Stimulated activated CD4-positive, alpha-beta T cell treated with anti-CD3 and anti-CD28 coated beads, Interleukin-2, amount 100 ng/mL, for 24 hours (primary cell): ENCODE measurements at regions not wholly inside any gene's neighbourhood (a gene's known extent, or its start where the extent isn't known, plus 50 kb on each side); places are given as distances from the start of the nearest gene placed in this dataset.
A peak's percentile ranks its signal among the peaks of the same experiment; 100 is the strongest.
"Not testable (repeated sequence)": the region's sequence is repeated elsewhere in the genome, so short reads cannot be mapped to it uniquely, and the experiment has no call there.

Experiments
- DNase-seq, 2 donors: peaks; one replicate each; pipeline ENCODE4 v3.0.0-alpha.2; 2020

DNA sequence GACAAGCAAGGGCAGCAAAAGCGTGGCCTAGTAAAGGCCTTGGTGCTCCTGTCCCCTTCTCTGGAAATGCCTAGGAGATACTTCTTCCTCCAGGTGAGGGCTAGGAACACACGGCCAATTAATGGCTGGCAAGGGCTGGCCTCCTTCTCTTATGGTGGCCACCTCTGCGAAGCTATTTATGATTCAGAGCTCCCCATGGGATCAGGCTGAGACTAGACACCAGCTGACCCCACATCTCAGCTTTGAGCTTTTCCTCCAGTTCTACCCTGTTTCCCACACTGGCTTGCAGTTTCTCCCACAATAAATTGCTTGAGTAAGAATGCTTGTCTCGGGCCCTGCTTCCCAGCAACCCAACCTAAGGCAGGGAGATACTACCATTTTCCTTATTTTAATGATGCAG is 53.7 kb downstream of the CAMK2N1 start:
- DNase-seq, result no peak

DNA sequence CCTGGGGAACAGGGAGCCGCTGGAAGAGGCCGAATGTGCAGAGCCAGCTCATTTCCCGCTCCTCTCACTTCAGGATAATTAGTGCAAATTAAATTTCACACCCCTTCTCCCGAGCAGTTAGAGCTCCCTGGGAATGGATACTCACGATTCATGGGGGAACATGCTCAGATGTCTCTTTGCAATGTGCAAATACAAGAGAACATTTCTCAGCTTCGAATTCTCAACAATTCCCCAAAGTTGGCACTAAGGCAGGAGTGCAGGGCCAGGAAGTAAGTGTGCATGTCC is 54.9 kb downstream of the CAMK2N1 start:
- DNase-seq, result no peak

DNA sequence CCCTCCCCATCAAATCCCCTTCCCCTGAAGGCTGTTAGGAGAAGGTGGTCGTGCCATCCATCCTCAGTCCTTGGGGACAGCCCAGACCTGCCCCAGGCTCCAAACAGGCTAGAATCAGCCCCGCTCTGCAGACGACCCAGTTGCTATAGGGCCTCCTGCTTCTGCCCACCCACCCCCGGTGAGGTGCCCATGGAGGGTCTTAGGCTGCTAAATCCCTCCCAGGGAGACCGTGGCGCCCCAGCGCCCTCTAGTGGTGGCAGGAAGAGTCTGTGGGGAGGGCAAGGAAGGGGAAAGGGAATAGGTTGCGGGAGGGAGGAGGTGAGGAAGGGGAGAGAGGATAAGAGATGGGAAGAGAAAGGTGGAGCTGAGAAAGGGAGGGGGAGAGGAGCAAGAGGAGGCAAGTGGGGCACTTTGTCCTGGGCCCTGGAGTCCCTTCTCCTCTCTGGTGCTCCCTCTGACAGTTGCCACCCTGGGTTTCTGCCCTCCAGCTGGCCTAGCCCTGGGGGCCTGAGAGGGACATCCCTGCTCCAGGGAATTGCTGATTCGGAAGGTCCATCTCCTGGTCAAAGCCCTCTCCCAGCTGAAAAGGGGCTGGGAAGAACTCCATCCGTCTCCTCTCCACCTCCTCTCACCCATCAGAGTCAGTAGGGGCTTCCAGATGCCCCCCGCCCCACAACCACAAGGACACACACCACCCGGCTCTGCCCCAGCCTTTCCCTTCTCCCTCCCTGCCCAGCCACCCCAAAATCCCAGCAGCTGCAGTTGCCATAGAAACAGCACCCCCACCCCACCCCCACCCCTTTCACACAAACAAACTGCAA is 55.4 kb downstream of the CAMK2N1 start:
- DNase-seq, result peak; percentile 59 to 61

GRCh38 chr1:20429296-20429695 is 56.7 kb downstream of the CAMK2N1 start:
- no peak for DNase-seq

DNA sequence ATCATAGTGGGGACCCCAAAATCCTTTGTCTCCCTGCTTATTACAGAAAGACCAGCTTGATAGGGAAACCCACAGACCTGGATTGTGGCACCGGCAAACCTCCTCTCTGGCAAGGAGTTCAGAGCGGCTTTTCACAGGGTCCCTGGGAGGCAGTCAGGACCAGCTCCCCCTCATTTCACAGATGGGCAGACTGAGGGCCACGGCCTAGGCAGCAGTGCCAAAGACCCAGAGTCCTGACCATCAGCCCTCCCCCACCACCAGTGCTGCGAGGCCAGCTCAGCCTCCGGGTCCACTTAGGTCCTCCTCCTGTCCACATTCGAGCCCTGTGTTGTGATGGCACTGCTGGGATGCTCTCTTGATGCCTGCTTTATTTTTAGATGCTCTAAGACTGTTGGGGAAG is 57.2 kb downstream of the CAMK2N1 start:
- DNase-seq, result no peak

- peak in 1 of 2 donors; percentile 15 for DNase-seq
These were observed 59.1 kb downstream of the CAMK2N1 start for GRCh38 chr1:20426923-20427322.

- no peak for DNase-seq
These were observed 59.6 kb downstream of the CAMK2N1 start for GRCh38 chr1:20426371-20426770.

- no peak for DNase-seq
These were observed 60.4 kb downstream of the CAMK2N1 start for GRCh38 chr1:20425622-20426021.

- DNase-seq, result no peak
These were observed 62.7 kb downstream of the CAMK2N1 start for GRCh38 chr1:20423169-20423795.

GRCh38 chr1:20421441-20421840 is 64.6 kb downstream of the CAMK2N1 start:
- DNase-seq, result no peak

DNA sequence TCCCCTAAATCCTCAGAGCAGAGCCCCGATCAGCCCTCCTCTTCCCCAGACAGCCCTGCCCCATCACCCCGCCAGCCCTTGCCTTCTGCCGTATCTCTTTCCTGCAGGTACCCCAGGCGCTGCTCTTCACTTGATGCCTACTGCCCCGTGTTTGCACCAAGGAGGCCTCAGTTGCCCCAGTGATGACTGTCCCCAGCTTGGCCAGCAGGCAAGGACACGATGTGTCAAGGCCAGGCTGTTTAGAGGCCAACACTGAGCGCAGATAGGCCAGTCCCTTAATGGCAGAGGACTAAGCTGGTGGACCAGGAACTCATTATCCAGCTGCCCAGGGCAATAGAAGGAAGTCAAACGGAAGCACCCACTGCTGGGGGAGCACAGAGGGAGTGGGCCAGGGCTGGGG is 68.4 kb downstream of the CAMK2N1 start:
- no peak for DNase-seq

DNA sequence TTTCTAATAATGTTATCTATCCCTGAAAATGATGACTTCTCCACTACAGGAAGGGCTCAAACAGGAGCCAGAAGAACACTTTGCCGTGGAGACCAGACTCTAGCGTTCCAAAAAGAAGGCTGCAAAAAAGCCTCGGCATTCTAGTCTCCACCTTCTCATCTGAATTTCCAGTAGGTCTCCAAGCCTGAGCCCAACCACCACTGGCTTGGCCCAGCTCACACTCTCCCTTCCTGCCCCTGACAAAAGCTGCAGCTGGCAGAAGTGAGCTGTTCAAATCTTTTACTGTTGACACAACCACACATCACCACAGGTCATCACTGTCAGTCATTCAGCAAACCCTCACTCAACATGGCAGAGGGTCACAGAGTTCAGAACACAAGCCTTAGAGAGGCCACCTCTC is 69.3 kb downstream of the CAMK2N1 start:
- no peak for DNase-seq

DNA sequence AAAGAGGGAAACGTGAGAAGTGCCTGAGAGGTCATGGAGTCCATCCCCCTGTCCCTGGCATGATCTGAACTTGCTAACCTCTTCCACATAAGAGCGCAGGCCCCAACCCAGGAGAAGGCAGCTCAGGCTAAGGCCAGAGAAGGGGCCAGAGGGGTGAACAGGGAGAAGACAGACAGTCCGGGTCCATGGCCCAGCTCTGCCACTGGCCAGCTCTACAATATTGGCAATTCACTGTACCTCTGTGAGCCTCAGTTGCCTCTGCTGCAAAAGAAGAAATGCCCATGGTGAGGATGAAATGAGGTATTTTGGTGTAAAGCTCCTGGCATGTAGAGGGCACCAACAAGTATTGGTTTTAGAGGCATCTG is 72.3 kb downstream of the CAMK2N1 start:
- DNase-seq, result no peak

DNA sequence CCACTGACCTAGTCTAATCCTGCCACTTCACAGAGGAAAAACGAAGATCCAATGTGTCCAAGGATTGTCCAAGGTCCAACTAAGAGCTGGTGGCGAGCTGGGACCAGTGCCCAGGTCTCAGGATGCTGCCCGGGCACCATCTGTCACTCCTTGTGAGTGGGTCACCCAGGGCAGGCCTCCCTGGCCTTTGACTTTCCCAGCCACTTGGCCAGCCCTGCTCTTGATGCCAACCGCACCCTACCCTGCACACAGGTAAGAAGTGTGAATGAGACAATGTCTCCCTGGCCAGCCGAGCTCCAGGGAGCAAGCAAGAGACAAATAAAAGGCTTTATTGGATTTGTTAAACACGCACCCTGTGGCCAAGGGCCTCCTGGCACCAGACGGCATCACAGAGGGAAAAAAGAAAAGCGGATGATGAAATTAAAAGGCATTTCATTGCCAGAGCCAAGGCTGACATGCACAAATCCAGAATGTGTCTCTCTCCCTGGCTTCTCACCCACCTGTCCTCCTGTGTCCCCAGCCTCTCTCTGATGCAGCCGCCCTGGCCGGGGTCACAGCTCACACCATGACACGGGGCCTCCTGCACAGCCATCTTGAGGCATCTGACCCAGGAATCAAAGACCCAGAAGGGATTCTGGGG is 72.8 kb downstream of the CAMK2N1 start:
- no peak for DNase-seq

DNA sequence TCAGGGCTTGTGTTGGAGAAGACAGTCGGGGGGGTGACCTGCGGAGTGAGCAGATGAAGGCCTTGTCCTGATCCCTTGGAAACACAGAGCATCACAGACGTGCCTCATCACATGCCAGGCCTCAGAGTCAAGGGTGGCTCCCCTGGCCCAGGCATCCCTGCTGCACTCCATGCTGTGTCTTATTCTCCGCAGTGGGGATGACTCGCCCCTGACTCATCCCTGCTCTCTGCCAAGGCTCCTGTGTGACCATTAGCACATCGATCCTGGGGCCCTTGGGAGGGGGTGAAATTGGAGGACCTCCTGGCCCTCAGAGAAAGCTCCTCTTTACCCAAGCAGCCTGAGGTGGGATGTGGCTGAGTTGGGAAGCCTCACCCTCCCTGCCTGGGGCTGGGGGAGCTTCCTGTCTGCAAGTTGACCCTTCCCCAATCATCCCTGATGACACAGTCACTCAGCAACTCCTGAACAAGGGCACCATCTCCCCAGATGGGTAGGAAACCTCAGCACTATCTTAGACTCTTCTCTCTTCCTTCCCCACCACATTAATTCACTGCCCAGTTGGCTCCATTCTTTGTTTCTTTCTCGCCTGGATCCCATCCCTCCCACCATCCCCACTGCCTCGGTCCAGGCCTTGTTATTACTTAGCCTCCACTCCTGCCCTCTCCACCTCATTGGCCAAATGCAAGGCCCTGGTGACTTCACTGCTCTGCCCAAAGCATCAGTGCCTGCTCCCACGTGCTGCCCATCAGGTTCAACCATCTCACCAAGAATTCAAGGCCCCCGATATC is 74.6 kb downstream of the CAMK2N1 start:
- peak in 1 of 2 donors; percentile 37 for DNase-seq

DNA sequence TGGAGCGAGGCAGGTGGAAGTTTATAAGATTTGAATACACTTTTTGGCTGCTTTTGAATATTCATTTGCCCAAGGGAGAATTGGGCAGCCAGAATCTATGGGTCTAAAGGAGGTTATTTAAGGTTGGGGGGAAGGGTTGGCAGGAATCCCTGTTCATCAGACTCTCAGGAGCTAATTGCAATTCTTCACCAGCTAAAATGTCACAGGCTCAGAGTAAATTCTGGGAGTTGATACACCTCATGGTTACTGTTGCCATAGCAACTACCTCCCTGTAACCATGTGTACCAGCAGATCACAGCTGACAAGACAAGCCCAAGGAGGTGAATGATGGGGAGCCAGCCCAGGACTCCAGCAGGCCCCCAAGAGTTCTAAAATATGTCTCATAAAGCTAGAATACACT is 75.5 kb downstream of the CAMK2N1 start:
- no peak for DNase-seq

DNA sequence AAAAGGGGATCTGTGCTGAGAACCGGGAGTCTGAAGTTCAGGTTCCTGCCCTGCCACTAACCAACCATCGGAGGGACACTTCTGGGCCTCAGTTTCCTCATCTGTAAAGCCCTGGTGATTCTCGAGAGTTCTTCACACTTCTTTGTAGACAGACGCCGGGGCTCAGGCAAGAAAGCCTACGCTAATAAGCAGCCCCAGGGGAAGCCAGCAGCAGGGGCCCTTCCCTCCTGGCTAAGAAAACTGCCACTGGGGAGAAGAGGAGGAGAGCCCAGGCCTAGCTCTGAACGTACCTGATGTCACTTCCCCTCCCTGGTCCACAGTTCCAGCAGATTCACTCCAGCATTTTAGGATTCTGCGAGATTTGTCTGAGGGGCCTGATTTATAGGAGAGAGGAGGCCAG is 76.0 kb downstream of the CAMK2N1 start:
- DNase-seq, result no peak

DNA sequence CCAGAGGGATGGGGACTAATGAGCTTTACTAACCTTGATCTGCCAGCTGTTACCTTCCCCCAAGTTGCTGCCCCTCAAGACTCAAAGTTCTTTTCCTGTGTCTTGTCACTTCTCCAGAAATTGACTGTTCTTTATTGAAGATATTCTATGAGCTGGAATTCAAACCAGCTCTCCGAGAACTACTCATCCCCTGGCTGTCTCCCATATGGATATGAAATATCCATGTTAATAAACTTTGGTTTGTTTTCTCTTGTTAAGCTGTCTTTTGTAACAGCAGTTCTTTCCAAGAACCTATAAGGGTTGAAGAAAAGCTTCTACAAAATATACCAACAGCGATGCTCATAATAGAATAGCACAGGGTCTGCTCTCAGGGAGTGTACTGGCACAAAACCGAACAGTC is 77.0 kb downstream of the CAMK2N1 start:
- DNase-seq, result no peak

- not testable (repeated sequence) for DNase-seq
These were observed 77.8 kb downstream of the CAMK2N1 start for GRCh38 chr1:20408133-20408650.

DNA sequence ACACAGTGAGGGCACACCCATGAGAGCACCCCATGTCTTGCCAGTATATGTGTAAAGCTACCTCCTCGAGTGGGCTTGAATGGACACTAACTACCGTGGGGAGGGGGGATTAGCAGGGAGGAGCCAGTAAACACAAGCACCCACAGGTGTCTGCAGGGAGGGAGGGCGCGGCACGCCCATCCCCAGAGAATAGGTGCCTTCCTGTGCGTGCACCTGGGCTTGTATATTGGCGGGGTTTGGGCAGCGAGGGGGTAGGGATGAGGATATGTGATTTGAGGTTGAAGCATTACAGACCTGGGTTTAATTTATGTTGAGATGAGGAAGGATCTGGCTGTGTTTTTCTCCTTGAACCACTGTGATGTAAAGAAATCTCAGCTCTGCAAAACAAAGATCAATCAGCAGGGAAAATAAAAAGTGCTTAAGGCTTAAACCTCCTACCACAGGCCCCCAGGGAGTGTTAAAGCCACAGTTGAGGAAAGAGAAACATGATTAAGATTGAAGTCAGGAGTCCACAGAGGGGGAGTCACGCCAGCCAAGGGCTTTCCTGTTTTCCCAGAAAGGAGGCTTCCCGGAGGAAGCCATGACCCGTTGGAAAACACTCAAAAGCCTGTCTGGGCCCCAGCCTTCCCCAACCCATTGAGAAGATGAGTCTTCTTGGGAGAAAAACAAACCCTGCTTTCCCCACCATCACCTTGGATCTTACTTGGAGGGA is 80.0 kb downstream of the CAMK2N1 start:
- no peak for DNase-seq

DNA sequence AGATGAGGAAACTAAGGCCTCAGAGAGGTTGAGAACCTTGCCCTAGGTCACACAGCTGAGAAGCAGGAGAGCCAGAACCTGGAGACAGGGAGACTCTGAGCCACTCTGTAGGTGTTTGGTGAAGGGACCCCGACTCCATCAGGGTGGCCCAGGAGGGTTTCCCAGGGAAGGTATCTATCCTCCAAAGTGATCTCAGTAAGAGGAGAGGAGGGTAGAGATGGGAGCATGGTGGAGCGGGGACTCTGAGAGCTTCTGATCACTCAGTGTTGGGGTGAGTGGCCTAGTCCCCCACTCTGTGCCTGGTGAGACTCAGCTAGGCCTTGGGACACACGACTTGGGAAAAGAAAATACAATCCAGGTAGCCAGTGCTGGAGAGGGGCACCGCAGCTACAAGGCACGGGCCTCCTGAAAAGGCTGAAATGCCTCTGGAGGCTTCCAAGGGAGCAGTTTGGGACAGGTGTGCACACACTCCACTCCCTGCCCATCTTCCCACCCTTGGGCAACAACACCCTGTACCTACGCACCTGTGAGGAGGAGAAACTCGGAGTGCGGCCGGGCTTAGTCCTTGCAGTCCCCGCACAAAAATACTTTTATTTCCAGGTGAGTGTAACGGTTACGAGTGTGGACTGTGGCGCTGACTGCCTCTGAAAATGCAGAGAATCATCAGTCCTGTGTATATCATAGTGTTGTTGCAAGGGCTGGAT is 80.8 kb downstream of the CAMK2N1 start:
- no peak for DNase-seq
